Mesothelial cell of epicardium (in vitro differentiated cells): ENCODE measurements at regions not wholly inside any gene's neighbourhood (a gene's known extent, or its start where the extent isn't known, plus 50 kb on each side); places are given as distances from the start of the nearest gene placed in this dataset.

Source experiments
- DNase-seq, 2 experiments: peaks; one replicate each; pipeline ENCODE4 v3.0.0; 2021; ENCODE audit warnings: low spot score in 2 of 2; ENCODE audit not compliant: unreplicated experiment in 2 of 2
- H3K27ac Mint-ChIP-seq: 2 replicates; pipeline ENCODE4 v1.8.0; 2021; ENCODE audit warnings: mixed read lengths
- H3K27me3 Mint-ChIP-seq: 2 replicates; pipeline ENCODE4 v1.8.0; 2021; ENCODE audit warnings: low read depth, mixed read lengths
- H3K36me3 Mint-ChIP-seq: 2 replicates; pipeline ENCODE4 v1.8.0; 2021; ENCODE audit warnings: mixed read lengths
- H3K4me1 Mint-ChIP-seq: 2 replicates; pipeline ENCODE4 v1.8.0; 2021; ENCODE audit warnings: mixed read lengths
- H3K4me3 Mint-ChIP-seq: 2 replicates; pipeline ENCODE4 v1.8.0; 2021; ENCODE audit warnings: mild to moderate bottlenecking, moderate library complexity, mixed read lengths
- H3K9me3 Mint-ChIP-seq: 2 replicates; pipeline ENCODE4 v1.8.0; 2021; ENCODE audit warnings: mixed read lengths
- TF ChIP-seq, protein P1 (sequence below): fragments of 200-600 bp; sonication (generic); IDR thresholded peaks from one replicate; pipeline ENCODE4 v1.5.0; 2021; ENCODE audit warnings: antibody characterized with exemption; ENCODE audit not compliant: unreplicated experiment

DNA sequence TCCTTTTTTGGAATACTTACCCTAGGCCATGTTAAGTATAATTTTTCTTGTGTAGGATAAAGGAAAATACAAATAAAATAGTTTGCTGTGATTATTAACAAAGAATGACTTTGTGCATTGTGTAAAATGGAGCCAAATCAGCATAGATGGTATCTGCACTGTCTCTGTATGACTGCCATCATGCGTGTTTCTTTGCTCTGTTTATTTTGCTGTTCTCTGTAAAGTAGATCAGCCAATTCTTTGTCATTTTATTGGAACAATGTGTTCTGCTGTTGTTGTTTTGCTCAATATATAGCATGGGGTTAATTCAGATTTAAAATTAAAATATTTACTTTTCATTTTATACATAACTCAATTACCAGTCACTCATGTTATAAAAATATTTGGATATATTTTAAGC is 181.3 kb upstream of the UBE2E3 start:
- TF ChIP-seq, protein P1, sequence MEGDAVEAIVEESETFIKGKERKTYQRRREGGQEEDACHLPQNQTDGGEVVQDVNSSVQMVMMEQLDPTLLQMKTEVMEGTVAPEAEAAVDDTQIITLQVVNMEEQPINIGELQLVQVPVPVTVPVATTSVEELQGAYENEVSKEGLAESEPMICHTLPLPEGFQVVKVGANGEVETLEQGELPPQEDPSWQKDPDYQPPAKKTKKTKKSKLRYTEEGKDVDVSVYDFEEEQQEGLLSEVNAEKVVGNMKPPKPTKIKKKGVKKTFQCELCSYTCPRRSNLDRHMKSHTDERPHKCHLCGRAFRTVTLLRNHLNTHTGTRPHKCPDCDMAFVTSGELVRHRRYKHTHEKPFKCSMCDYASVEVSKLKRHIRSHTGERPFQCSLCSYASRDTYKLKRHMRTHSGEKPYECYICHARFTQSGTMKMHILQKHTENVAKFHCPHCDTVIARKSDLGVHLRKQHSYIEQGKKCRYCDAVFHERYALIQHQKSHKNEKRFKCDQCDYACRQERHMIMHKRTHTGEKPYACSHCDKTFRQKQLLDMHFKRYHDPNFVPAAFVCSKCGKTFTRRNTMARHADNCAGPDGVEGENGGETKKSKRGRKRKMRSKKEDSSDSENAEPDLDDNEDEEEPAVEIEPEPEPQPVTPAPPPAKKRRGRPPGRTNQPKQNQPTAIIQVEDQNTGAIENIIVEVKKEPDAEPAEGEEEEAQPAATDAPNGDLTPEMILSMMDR = no peak
- H3K4me1 Mint-ChIP-seq = no peaks in the 10 kb centered on the region
- H3K9me3 Mint-ChIP-seq = no peaks in the 10 kb centered on the region
- H3K36me3 Mint-ChIP-seq = no peaks in the 10 kb centered on the region
- DNase-seq = no peak
- H3K27ac Mint-ChIP-seq = no peak overlapping the region
- H3K4me3 Mint-ChIP-seq = no peak overlapping the region
- H3K27me3 Mint-ChIP-seq = no peaks in the 10 kb centered on the region

DNA sequence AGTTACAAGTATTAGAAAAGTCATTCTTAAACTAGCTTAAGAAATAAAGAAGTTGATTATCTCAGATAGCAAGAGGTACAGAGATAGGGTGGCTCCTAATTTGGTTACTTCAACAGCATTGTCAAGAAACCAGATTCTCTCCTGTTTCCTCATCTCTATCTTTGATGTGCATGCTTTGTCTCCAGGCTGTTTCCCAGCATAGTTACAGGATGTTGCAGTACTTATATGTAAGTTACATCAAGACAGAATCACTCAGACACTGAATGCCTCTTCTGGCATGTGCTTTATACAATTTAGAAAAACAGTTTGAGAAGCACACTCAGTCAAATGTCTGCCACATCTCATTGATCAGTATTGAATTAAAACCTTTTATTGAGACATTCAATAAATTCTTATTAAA is 189.5 kb upstream of the UBE2E3 start:
- Mint-ChIP-seq H3K36me3 (no peaks in the 10 kb centered on the region), H3K9me3 (peaks cover 3% of the 10 kb centered on the region), H3K27me3 (peaks cover 8% of the 10 kb centered on the region), H3K4me3 (no peak overlapping the region), H3K4me1 (no peaks in the 10 kb centered on the region), H3K27ac (no peak overlapping the region)
- DNase-seq = no peak
- TF ChIP-seq, protein P1 = no peak

DNA sequence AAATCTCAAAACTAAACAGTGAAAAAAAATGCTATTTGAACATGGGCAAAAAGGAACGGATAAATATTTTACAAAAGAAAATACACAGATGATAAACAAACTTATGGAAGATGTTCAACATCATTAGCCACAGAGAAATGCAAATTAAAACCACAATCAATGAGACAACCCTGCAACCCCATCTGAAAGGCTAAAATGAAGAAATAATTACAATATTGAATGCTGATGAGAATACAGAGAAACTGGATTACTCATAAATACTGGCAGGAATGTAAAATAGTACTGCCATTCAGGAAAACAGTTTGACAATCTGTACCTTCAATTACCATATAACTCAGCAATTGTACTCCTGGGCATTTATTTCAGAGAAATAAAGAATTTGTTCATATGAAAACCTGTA is 193.1 kb upstream of the UBE2E3 start:
- TF ChIP-seq, protein P1 = no peak
- peaks cover 8% of the 10 kb centered on the region for H3K27me3 Mint-ChIP-seq
- no peak for DNase-seq
- no peaks in the 10 kb centered on the region for H3K4me1 Mint-ChIP-seq
- no peak overlapping the region for H3K27ac Mint-ChIP-seq
- H3K4me3 Mint-ChIP-seq = no peak overlapping the region
- H3K9me3 Mint-ChIP-seq = peaks cover 3% of the 10 kb centered on the region
- H3K36me3 Mint-ChIP-seq = no peaks in the 10 kb centered on the region

DNA sequence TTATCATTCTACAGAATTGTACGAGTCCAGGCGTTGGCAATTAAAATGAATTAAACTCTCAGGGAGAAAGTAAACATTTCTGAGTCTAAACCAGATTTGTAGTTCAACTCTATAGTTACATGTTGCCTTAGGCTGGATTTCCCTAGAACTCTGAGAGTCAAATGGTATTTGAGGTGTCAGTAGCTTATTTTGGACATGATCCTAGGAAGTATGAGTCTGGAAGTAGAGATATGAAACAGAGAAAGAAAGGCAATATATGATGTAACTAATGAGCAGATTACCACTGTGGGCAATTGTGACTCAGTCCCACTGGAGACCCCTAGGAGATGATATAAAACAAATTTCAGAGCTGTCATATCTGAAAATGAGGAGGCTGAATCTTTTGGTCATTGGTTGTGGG is 199.1 kb upstream of the UBE2E3 start:
- no peak for DNase-seq
- no peak overlapping the region for H3K27ac Mint-ChIP-seq
- H3K4me3 Mint-ChIP-seq = no peak overlapping the region
- TF ChIP-seq, protein P1 = no peak
- no peaks in the 10 kb centered on the region for H3K9me3 Mint-ChIP-seq
- H3K4me1 Mint-ChIP-seq = no peaks in the 10 kb centered on the region
- H3K36me3 Mint-ChIP-seq = no peaks in the 10 kb centered on the region
- H3K27me3 Mint-ChIP-seq = no peaks in the 10 kb centered on the region

DNA sequence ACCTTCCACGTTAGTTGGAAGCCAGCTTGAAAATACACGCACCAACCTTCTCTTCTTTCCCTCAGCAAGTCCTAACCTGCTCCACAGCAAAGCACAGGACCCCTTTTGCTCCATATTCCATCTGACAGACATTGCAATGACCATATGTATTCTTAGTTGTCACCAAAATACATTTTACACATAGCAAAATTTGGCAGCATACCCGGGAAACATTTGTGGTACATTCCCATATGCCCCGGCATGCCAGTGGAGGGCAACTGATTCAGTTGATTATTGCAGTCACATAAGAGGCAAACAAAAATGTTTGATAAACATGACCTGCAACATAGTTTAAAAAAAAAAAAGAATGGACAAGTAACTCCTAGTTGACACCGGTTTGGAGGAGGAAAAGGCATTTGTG is 202.1 kb upstream of the UBE2E3 start:
- no peak for DNase-seq
- Mint-ChIP-seq H3K4me1 (no peaks in the 10 kb centered on the region), H3K4me3 (no peak overlapping the region), H3K27ac (no peak overlapping the region), H3K36me3 (no peaks in the 10 kb centered on the region), H3K9me3 (no peaks in the 10 kb centered on the region), H3K27me3 (no peaks in the 10 kb centered on the region)
- TF ChIP-seq, protein P1 = no peak

DNA sequence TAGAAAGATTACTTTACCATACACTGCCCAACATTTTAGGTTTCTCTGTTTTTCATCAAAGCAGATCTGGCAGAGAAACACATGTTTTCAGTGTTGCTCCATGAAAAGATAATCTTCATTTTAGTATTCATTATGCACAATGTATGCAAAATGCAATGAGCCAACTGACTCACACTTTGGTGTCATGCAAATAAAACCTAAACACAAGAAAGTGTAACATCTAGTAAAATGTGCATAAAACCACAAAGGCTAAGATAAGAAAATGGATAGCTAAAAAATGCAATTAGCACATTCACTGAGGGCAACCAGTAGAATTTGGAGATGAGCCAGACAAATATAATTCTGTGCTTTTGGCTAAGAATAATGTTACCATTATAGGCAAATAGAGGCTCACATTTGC is 203.5 kb upstream of the UBE2E3 start:
- Mint-ChIP-seq H3K4me3 (no peak overlapping the region), H3K36me3 (no peaks in the 10 kb centered on the region), H3K9me3 (no peaks in the 10 kb centered on the region), H3K4me1 (no peaks in the 10 kb centered on the region), H3K27ac (no peak overlapping the region), H3K27me3 (no peaks in the 10 kb centered on the region)
- DNase-seq = no peak
- TF ChIP-seq, protein P1 = no peak
